Posterior vena cava (tissue), 2 donors: ENCODE measurements at regions not wholly inside any gene's neighbourhood (a gene's known extent, or its start where the extent isn't known, plus 50 kb on each side); places are given as distances from the start of the nearest gene placed in this dataset.

Experiments used
- DNase-seq: peaks from one replicate; pipeline ENCODE4 v3.0.0-alpha.2; 2020; ENCODE audit warnings: low spot score
- intact Hi-C, 2 donors: fragments of 100-400 bp; cut with DNase I; formaldehyde crosslinking; loops; one replicate each; pipeline versions ENCODE4 v1.14.1 to v1.14.2; 2022 to 2023
- donor health status: DM: yes; HTN: yes; CAD: no.
- donor health status: DM: yes; HTN: yes; CAD: no.

- intact Hi-C loops = no loop called here
- DNase-seq = no peak
These were observed 50.5 kb upstream of the PMFBP1 start for GRCh38 chr16:72222503-72222902.
